Stimulated activated CD4-positive, alpha-beta T cell treated with anti-CD3 and anti-CD28 coated beads, Interleukin-12 subunit alpha, Interleukin-12 subunit beta, amount 100 ng/mL, for 24 hours (primary cell): ENCODE measurements at regions not wholly inside any gene's neighbourhood (a gene's known extent, or its start where the extent isn't known, plus 50 kb on each side); places are given as distances from the start of the nearest gene placed in this dataset.
"Not testable (repeated sequence)": the region's sequence is repeated elsewhere in the genome, so short reads cannot be mapped to it uniquely, and the experiment has no call there.

Experiments used
- DNase-seq, 2 experiments: peaks; one replicate each; pipeline ENCODE4 v3.0.0-alpha.2; 2020; ENCODE audit warnings: low read depth in 2 of 2

GRCh38 chr13:86425170-86425815 is 626.1 kb upstream of the SLITRK6 start:
- no peak for DNase-seq

GRCh38 chr13:86426437-86426836 is 627.2 kb upstream of the SLITRK6 start:
- DNase-seq, result no peak

- no peak for DNase-seq
These were observed 630.5 kb upstream of the SLITRK6 start for GRCh38 chr13:86429756-86430155.

GRCh38 chr13:86438034-86438433 is 638.8 kb upstream of the SLITRK6 start:
- DNase-seq, result no peak

GRCh38 chr13:86445206-86445605 is 646.0 kb upstream of the SLITRK6 start:
- DNase-seq, result no peak

- DNase-seq, result no peak
These were observed 646.5 kb upstream of the SLITRK6 start for GRCh38 chr13:86445672-86446071.

- no peak for DNase-seq
These were observed 647.1 kb upstream of the SLITRK6 start for GRCh38 chr13:86446311-86446710.

GRCh38 chr13:86447479-86447878 is 648.3 kb upstream of the SLITRK6 start:
- no peak for DNase-seq

- DNase-seq, result no peak
These were observed 662.8 kb upstream of the SLITRK6 start for GRCh38 chr13:86462011-86462410.

GRCh38 chr13:86464193-86464592 is 665.0 kb upstream of the SLITRK6 start:
- no peak for DNase-seq

GRCh38 chr13:86474971-86475370 is 675.8 kb upstream of the SLITRK6 start:
- no peak for DNase-seq

- no peak for DNase-seq
These were observed 677.4 kb upstream of the SLITRK6 start for GRCh38 chr13:86476656-86477055.

- no peak for DNase-seq
These were observed 687.4 kb upstream of the SLITRK6 start for GRCh38 chr13:86486582-86486981.

GRCh38 chr13:86491121-86491520 is 691.9 kb upstream of the SLITRK6 start:
- no peak for DNase-seq

GRCh38 chr13:86501931-86502330 is 702.7 kb upstream of the SLITRK6 start:
- DNase-seq, result not testable (repeated sequence)

GRCh38 chr13:86510792-86511191 is 711.6 kb upstream of the SLITRK6 start:
- DNase-seq, result no peak

- no peak for DNase-seq
These were observed 742.2 kb upstream of the SLITRK6 start for GRCh38 chr13:86541461-86541860.

- DNase-seq, result no peak
These were observed 754.8 kb upstream of the SLITRK6 start for GRCh38 chr13:86554066-86554465.

- DNase-seq, result no peak
These were observed 760.7 kb upstream of the SLITRK6 start for GRCh38 chr13:86559901-86560300.

GRCh38 chr13:86562866-86563265 is 763.6 kb upstream of the SLITRK6 start:
- DNase-seq, result no peak

GRCh38 chr13:86563308-86563707 is 764.1 kb upstream of the SLITRK6 start:
- DNase-seq, result no peak

- DNase-seq, result no peak
These were observed 767.9 kb upstream of the SLITRK6 start for GRCh38 chr13:86567119-86567518.

- DNase-seq, result no peak
These were observed 769.9 kb upstream of the SLITRK6 start for GRCh38 chr13:86569119-86569518.

GRCh38 chr13:86569974-86570373 is 770.8 kb upstream of the SLITRK6 start:
- no peak for DNase-seq
